BJ (cell line): ENCODE measurements at regions not wholly inside any gene's neighbourhood (a gene's known extent, or its start where the extent isn't known, plus 50 kb on each side); places are given as distances from the start of the nearest gene placed in this dataset.

Experiments
- CTCF ChIA-PET: fragments of 350-600 bp; formaldehyde crosslinking; extraction: SDS; loops from one replicate; lab custom pipeline; 2021; ENCODE audit warnings: antibody characterized with exemption, inconsistent platforms; lab: Yijun Ruan, JAX
- POLR2A ChIA-PET: fragments of 300-600 bp; sonication (Branson Sonifier 250); formaldehyde crosslinking; extraction: SDS; loops from one replicate; lab custom pipeline; 2021; ENCODE audit warnings: antibody characterized with exemption; lab: Charles Lee
- DNase-seq: peaks from one replicate; pipeline ENCODE4 v3.0.0-alpha.2; 2011; ENCODE audit warnings: low read depth
- H3K27me3 ChIP-seq: 2 replicates; pipeline ENCODE4 v1.6.0; 2011; ENCODE audit warnings: low read length; ENCODE audit not compliant: control insufficient read depth, insufficient read depth
- H3K36me3 ChIP-seq: 2 replicates; pipeline ENCODE4 v1.5.1; 2011; ENCODE audit warnings: low read length; ENCODE audit not compliant: control insufficient read depth, insufficient read depth
- H3K4me3 ChIP-seq: 2 replicates; pipeline ENCODE4 v1.5.1; 2011; ENCODE audit warnings: low read depth, mild to moderate bottlenecking, control low read depth, low read length
- TF ChIP-seq, protein P1 (sequence below): IDR thresholded peaks from 2 replicates; pipeline ENCODE4 v1.5.1; 2011; ENCODE audit warnings: low read depth, mild to moderate bottlenecking, control low read depth, inconsistent platforms, low read length, moderate library complexity; ENCODE audit not compliant: insufficient read depth

DNA sequence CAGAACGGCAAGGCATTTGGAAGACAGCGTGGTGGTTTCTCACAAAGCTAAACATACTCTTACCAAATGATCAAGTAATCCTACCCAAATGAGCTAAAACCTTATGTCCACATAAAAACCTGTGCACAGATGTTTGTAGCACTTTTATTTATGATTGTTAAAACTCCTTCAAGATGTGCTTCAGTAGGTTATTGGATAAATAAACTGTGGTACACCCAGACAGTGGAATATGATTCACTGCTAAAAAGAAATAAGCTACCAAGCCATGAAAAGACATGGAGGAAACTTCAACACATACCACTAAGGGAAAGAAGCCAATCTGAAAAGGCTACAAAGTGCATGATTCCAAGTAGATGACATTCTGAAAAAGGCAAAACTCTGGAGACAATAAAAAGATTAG is 94.2 kb downstream of the FOXD1 start:
- no peaks in the 10 kb centered on the region; the same call in none of the 2 replicates for H3K27me3 ChIP-seq
- TF ChIP-seq, protein P1, sequence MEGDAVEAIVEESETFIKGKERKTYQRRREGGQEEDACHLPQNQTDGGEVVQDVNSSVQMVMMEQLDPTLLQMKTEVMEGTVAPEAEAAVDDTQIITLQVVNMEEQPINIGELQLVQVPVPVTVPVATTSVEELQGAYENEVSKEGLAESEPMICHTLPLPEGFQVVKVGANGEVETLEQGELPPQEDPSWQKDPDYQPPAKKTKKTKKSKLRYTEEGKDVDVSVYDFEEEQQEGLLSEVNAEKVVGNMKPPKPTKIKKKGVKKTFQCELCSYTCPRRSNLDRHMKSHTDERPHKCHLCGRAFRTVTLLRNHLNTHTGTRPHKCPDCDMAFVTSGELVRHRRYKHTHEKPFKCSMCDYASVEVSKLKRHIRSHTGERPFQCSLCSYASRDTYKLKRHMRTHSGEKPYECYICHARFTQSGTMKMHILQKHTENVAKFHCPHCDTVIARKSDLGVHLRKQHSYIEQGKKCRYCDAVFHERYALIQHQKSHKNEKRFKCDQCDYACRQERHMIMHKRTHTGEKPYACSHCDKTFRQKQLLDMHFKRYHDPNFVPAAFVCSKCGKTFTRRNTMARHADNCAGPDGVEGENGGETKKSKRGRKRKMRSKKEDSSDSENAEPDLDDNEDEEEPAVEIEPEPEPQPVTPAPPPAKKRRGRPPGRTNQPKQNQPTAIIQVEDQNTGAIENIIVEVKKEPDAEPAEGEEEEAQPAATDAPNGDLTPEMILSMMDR: no peak
- H3K4me3 ChIP-seq: no peak overlapping the region
- DNase-seq: no peak
- ChIA-PET CTCF (interaction anchor here (0.6 to 1.5 kb wide), 3 partner anchors 42 to 139 kb away, joined by 3 to 10 read pairs (median 4); no protein-coding TSS in a partner anchor), POLR2A (interaction anchor here (0.5 kb wide), 1 partner anchor 1106 kb away, joined by 18 read pairs; no protein-coding TSS in a partner anchor)
- H3K36me3 ChIP-seq: no peaks in the 10 kb centered on the region

DNA sequence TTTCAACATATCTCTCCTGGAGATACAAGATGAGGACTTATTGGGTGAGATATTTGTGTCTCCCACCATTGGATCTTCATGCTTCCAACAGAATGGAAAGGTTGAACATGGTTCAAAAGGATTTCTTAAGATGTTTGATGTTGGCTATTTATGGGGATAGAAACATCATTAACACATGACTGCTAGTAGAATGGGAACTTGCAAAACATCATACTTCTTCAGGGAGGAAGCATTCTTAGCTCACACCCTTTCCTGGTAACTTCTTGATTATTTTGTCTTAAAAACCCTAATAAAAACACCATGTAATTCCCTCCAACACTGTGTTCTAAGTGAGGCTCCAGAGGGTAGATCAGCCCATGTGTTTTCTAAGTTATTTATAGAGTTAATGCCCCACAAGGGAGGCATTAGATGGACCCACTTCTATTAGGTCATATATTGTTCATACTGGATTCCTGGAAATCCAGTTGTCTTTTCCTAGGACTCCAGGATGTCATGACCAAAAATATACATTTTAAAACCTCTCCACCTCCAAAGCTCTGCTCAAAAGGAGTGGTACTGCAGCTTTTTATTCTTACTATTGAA is 95.8 kb downstream of the FOXD1 start:
- no peak overlapping the region for H3K4me3 ChIP-seq
- ChIA-PET CTCF (interaction anchor here (0.7 to 1.3 kb wide), 4 partner anchors 8 to 98 kb away, joined by 3 to 4 read pairs (median 4); no protein-coding TSS in a partner anchor), POLR2A (no interaction called here)
- H3K27me3 ChIP-seq: no peaks in the 10 kb centered on the region; the same call in none of the 2 replicates
- no peaks in the 10 kb centered on the region for H3K36me3 ChIP-seq
- no peak for DNase-seq
- TF ChIP-seq, protein P1: no peak

DNA sequence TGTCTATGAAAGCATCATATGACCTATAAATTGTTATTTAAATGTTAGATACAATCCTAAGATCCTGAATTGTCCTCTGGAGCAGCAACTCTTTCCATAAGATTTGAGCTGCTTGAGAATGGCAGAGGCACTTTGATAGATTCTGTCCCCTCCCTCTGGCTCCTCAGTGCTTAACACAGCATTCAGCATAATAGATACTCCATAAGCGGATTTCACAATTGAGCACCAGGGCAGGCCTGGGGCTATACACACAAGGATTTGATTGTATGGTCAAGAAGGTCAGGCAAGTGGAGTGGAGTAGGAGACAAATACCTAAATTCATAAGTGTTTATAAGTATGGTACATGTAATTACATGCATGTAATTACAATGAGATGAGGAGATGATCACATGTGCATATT is 96.3 kb downstream of the FOXD1 start:
- TF ChIP-seq, protein P1: no peak
- ChIA-PET CTCF (no interaction called here), POLR2A (no interaction called here)
- no peaks in the 10 kb centered on the region for H3K36me3 ChIP-seq
- no peak for DNase-seq
- no peak overlapping the region for H3K4me3 ChIP-seq
- H3K27me3 ChIP-seq: no peaks in the 10 kb centered on the region; the same call in none of the 2 replicates

DNA sequence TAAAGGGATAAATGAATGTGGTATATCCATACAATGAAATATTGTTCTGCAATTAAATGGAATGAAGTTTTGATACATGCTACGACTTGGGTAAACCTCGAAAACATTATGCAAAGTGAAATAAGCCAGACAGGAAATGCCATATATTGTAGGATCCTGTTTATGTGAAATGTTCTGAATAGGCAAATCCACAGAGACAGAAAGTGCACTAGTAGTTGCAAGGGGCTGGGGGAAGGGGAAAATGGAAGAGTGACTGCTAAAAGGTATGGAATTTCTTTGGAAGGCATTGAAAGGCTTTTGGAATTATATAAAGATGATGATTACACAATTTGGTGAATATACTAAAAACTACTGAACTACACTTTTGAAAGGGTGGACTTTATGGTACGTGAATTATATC is 97.0 kb downstream of the FOXD1 start:
- POLR2A ChIA-PET: no interaction called here
- TF ChIP-seq, protein P1: no peak
- DNase-seq: no peak
- CTCF ChIA-PET: interaction anchor here (1.2 kb wide), 1 partner anchor 99 kb away, joined by 4 read pairs; no protein-coding TSS in a partner anchor
- Histone ChIP-seq H3K36me3 (no peaks in the 10 kb centered on the region), H3K27me3 (no peaks in the 10 kb centered on the region; the same call in none of the 2 replicates), H3K4me3 (no peak overlapping the region)

DNA sequence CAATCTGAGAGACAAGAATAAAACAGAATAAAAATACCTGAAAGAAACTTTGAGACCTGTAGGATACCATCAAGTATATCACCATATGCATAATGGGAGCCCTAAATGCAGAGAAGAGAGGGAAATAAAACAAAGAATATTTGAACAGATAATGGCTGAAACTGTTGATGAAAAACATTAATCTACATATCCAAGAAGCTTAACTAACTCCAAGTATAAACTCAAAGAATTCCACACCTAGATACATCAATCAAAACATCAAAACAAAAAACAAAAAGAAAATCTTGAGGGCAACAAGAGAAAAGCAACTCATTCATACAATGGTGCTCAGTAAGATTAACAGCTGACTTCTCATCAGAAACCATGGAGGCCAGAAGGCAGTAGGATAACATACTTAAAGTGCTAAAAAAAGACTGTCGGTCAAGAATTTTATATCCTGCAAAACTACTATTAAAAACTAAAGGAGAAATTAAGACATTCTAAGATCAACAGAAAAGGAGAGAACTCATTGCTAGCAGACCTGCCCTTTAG is 101.6 kb downstream of the FOXD1 start:
- no peak for DNase-seq

More for the DNA sequence above, 101.6 kb downstream of the FOXD1 start:
- no peaks in the 10 kb centered on the region; the same call in 1 of the 2 replicates for H3K27me3 ChIP-seq
- TF ChIP-seq, protein P1: no peak
- no peak overlapping the region for H3K4me3 ChIP-seq
- POLR2A ChIA-PET: no interaction called here
- no peaks in the 10 kb centered on the region for H3K36me3 ChIP-seq
- CTCF ChIA-PET: interaction anchor here (0.8 kb wide), 1 partner anchor 104 kb away, joined by 4 read pairs; no protein-coding TSS in a partner anchor
